GM12801 (cell line): ENCODE measurements at regions not wholly inside any gene's neighbourhood (a gene's known extent, or its start where the extent isn't known, plus 50 kb on each side); places are given as distances from the start of the nearest gene placed in this dataset.

Source experiments
- TF ChIP-seq, protein P1 (sequence below): IDR thresholded peaks from one replicate; pipeline ENCODE4 v1.5.1; 2011; ENCODE audit warnings: control low read depth; ENCODE audit not compliant: insufficient read length; ENCODE audit errors: extremely low read depth

DNA sequence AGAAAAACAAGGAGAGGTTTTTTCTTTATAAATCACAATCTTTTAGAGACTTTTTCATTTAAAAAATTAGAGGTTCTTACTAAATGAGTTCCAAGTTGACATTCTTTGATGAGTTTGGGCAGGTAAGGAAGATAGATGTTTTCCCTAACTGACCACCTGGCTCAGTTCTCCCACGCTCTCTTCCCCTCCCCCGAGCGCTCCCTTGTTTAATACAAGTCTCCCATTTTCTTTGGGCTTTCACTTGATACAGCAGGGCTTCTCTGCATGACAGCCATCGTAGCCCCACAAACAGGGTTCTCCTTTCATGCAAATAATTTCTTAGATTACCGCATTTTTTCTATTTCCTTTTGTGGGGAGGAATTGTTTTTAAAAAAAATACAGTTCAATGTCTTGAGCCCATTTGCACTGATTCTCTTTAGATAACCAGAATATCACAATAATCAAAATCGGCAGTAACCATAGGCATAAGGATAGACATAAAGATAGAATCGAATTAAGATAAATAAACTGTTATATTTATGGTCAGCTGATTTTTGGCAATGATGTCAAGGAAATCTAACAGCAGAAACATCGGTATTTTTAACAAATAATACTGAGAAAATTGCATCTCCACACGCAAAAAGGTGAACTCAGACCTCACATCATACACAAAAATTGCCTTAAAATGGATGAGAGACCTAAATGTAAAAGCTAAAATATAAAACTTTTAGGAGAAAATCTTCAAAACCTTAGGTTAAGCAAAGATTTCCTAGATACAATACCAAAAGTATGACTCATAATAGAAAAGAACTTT, 325.4 kb downstream of the PIK3R1 start:
- TF ChIP-seq, protein P1, sequence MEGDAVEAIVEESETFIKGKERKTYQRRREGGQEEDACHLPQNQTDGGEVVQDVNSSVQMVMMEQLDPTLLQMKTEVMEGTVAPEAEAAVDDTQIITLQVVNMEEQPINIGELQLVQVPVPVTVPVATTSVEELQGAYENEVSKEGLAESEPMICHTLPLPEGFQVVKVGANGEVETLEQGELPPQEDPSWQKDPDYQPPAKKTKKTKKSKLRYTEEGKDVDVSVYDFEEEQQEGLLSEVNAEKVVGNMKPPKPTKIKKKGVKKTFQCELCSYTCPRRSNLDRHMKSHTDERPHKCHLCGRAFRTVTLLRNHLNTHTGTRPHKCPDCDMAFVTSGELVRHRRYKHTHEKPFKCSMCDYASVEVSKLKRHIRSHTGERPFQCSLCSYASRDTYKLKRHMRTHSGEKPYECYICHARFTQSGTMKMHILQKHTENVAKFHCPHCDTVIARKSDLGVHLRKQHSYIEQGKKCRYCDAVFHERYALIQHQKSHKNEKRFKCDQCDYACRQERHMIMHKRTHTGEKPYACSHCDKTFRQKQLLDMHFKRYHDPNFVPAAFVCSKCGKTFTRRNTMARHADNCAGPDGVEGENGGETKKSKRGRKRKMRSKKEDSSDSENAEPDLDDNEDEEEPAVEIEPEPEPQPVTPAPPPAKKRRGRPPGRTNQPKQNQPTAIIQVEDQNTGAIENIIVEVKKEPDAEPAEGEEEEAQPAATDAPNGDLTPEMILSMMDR: no peak

DNA sequence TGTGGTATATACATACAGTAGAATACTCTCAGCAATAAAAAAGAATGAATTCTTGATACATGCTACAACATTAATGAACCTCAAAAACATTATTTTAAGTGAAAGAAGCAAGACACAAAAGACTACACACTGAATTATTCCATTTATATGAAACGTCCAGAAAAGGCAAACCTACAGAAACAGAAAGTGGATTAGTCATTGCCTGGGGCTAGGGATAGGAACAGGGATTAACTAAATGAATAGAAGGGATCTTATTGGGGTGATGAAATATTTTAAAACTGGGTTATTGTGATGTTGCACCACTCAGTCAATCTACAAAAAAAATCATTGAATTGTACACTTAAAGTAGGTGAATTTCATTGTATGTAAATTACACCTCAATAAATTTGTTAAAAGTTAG, 326.7 kb downstream of the PIK3R1 start:
- TF ChIP-seq, protein P1: no peak

DNA sequence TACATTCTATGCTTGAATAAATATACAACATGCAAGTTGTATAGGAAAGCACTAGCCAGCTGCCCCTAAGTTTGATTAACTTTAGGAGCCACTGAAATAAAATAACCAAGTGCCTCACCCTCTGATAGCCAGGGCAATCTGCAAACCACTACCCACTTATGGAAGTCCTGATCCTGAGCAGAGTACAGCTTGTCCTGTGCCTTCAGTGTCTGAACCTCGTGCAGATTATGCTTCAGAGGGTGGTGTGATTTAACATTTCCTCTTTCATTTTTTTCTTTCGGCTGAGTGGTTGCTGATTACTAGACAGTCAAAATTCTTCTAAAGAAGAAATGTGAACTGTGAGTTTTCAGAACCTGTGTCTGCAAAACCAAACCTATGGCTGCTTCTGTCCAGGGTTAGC, 327.7 kb downstream of the PIK3R1 start:
- TF ChIP-seq, protein P1: no peak

DNA sequence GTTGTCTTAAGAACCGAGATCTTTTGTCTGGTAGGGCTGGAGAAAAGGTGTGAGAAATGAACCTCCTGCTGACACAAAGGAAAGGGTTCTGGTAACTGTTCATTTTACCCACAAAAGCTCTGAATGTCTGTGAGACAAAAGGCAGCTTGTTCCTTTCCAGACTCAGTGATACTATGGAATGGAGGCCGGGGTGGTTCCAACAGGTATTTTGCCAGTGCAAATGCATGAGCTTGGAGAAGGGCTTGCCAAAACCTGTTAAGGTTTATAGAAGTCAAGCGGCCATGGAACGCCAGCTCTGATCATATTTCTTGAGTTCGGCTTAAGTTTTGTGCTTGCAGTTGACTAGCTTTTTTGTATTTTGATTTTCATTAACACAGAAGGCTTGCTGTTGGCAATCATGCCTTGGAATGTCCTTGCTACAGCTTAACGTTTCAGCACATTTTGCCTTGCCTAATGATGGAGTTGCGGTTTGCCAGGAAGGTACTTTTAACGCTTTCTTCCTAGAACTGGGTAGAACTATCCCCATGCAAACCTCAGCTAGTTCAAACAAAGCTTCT, 328.6 kb downstream of the PIK3R1 start:
- TF ChIP-seq, protein P1: no peak

DNA sequence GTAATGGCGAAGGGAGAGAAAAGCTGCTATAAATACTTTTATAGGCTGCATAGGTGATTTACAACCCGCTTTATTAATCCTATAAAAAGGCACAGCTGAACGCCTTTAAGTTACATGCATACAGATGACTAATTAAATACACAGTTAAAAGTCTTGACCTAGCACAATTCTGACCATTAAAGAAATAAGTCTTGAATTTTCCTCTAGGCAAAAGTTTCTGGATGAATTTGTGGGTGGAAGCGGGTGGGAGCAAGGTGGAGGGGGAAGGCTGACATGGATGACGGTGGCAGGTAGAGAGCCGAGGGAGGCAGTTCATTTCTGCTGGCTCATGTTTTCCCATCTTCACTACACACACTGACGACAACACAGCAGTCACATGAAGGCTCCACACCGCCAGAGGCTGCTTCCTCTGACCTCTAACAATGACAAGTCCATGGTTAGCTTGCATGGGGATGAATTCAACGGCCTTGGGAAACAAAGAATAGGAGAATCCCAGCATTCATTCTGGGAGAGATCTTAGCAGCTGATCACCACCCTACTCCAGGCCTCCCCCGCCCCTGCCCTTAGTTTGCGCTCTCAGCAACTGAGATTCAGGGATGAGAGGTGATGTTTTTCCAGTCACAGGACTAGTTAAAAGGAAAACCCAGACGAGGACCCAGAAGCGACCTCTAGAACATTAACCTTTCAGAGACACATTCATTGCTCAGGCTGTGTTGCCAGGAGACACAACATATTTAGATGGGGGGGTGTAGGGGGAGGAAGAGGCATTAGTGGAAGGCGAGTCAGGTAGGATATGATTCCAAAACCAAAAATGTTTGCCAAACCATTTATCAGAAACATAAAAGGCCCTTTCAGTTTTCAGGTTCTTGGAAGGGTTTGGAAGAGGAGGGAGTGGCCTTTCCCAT, 329.3 kb downstream of the PIK3R1 start:
- TF ChIP-seq, protein P1: no peak

DNA sequence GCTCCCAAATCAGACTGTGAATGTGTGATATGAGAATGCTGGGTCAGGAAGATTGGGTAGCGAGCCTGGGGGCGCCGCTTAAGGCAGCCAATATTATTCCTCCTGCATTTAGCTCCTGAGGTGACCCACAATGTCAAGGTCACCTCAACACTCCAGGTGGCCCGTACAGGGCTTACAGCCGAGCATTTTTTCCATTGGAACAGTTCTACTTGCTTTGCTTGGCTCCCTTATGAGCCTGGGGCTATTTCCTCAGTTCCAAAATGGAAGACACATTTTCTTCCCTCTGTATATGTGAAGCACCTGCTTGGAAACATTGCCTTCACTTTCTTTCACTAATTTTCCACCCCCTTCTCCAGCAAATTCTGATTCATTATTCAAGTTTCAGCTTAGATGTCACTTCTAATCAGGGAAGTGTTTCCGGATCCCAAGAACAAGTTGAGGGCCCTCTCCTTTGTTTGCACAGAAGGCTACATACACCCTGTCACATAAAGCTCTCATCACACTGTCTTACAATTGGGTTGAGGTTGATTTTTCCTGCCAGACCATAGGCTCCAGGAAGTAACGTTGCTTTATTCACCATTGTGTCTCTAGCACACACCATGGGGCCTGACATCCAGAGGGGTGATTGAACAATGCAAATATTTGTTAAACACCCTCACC, 330.2 kb downstream of the PIK3R1 start:
- TF ChIP-seq, protein P1: no peak

DNA sequence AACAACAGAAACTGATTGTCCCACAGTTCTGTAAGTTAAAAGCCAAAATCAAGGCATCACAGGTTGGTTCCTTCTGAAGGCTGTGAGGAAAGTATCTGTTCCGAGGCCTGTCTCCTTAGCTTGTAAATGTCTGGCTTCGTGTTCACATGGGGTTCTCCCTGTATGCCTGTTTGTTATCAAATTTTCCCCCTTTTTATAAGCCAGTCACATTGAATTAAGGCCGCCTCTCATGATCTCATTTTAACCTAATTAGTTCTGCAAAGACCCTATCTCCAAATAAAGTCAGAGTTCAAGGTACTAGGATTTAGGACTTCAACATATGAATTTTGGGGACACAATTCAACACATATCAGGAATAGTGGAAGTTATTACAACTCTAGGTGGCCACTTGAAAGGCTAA, 331.5 kb downstream of the PIK3R1 start:
- TF ChIP-seq, protein P1: no peak
